ENCODE measurements at regions not wholly inside any gene's neighbourhood (a gene's known extent, or its start where the extent isn't known, plus 50 kb on each side); places are given as distances from the start of the nearest gene placed in this dataset.

GRCh38 chr21:35908311-35909078 is 151.8 kb downstream of the SETD4 start:
- in situ Hi-C loops (cut with HindIII; ENCODE audit: low sequenced_read_pairs) = no loop called here
- no peak for DNase-seq (ENCODE audit: low spot score)

- in situ Hi-C loops (cut with HindIII; ENCODE audit: low sequenced_read_pairs) = no loop called here
- DNase-seq (ENCODE audit: low spot score) = no peak
Measured at GRCh38 chr21:35906586-35906985, 153.7 kb downstream of the SETD4 start.

- no peak for DNase-seq (ENCODE audit: low spot score)
- in situ Hi-C loops (cut with HindIII; ENCODE audit: low sequenced_read_pairs) = no loop called here
Measured at GRCh38 chr21:35905963-35906345, 154.4 kb downstream of the SETD4 start.

- no peak for DNase-seq (ENCODE audit: low spot score)
- in situ Hi-C loops (cut with HindIII; ENCODE audit: low sequenced_read_pairs) = no loop called here
Measured at GRCh38 chr21:35905096-35905962, 155.0 kb downstream of the SETD4 start.

- in situ Hi-C loops (cut with HindIII; ENCODE audit: low sequenced_read_pairs) = no loop called here
- DNase-seq (ENCODE audit: low spot score) = no peak
Measured at GRCh38 chr21:35900539-35900938, 159.8 kb downstream of the SETD4 start.

GRCh38 chr21:35896060-35896459 is 164.3 kb downstream of the SETD4 start:
- in situ Hi-C loops (cut with HindIII; ENCODE audit: low sequenced_read_pairs) = no loop called here
- DNase-seq (ENCODE audit: low spot score) = no peak

- DNase-seq (ENCODE audit: low spot score) = no peak
- in situ Hi-C loops (cut with HindIII; ENCODE audit: low sequenced_read_pairs) = no loop called here
Measured at GRCh38 chr21:35895598-35895997, 164.7 kb downstream of the SETD4 start.

- in situ Hi-C loops (cut with HindIII; ENCODE audit: low sequenced_read_pairs) = no loop called here
- DNase-seq (ENCODE audit: low spot score) = no peak
Measured at GRCh38 chr21:35893156-35893555, 167.2 kb downstream of the SETD4 start.

- no peak for DNase-seq (ENCODE audit: low spot score)
- in situ Hi-C loops (cut with HindIII; ENCODE audit: low sequenced_read_pairs) = no loop called here
Measured at GRCh38 chr21:35886887-35887286, 173.4 kb downstream of the SETD4 start.

GRCh38 chr21:35885942-35886541 is 174.3 kb downstream of the SETD4 start:
- in situ Hi-C loops (cut with HindIII; ENCODE audit: low sequenced_read_pairs) = no loop called here

GRCh38 chr21:35882791-35883240 is 177.5 kb downstream of the SETD4 start:
- no peak for DNase-seq (ENCODE audit: low spot score)
- in situ Hi-C loops (cut with HindIII; ENCODE audit: low sequenced_read_pairs) = no loop called here

More at GRCh38 chr21:35885942-35886541, 174.3 kb downstream of the SETD4 start:
- DNase-seq (ENCODE audit: low spot score) = no peak

GRCh38 chr21:35873441-35873840 is 186.9 kb downstream of the SETD4 start:
- in situ Hi-C loops (cut with HindIII; ENCODE audit: low sequenced_read_pairs) = no loop called here
- no peak for DNase-seq (ENCODE audit: low spot score)

- DNase-seq (ENCODE audit: low spot score) = no peak
- in situ Hi-C loops (cut with HindIII; ENCODE audit: low sequenced_read_pairs) = no loop called here
Measured at GRCh38 chr21:35871906-35872305, 188.4 kb downstream of the SETD4 start.

- no peak for DNase-seq (ENCODE audit: low spot score)
- in situ Hi-C loops (cut with HindIII; ENCODE audit: low sequenced_read_pairs) = no loop called here
Measured at GRCh38 chr21:35868869-35869223, 191.5 kb downstream of the SETD4 start.

- no peak for DNase-seq (ENCODE audit: low spot score)
- in situ Hi-C loops (cut with HindIII; ENCODE audit: low sequenced_read_pairs) = no loop called here
Measured at GRCh38 chr21:35868005-35868868, 192.1 kb downstream of the SETD4 start.

- in situ Hi-C loops (cut with HindIII; ENCODE audit: low sequenced_read_pairs) = no loop called here
- DNase-seq (ENCODE audit: low spot score) = no peak
Measured at GRCh38 chr21:35864039-35864438, 196.3 kb downstream of the SETD4 start.

- in situ Hi-C loops (cut with HindIII; ENCODE audit: low sequenced_read_pairs) = no loop called here
- DNase-seq (ENCODE audit: low spot score) = no peak
Measured at GRCh38 chr21:35862969-35863368, 197.4 kb downstream of the SETD4 start.

GRCh38 chr21:35861661-35862060 is 198.7 kb downstream of the SETD4 start:
- no peak for DNase-seq (ENCODE audit: low spot score)
- in situ Hi-C loops (cut with HindIII; ENCODE audit: low sequenced_read_pairs) = no loop called here

- DNase-seq (ENCODE audit: low spot score) = no peak
- in situ Hi-C loops (cut with HindIII; ENCODE audit: low sequenced_read_pairs) = no loop called here
Measured at GRCh38 chr21:35860189-35860869, 200.0 kb downstream of the SETD4 start.

All from G401 (cell line).